ENCODE measurements at regions not wholly inside any gene's neighbourhood (a gene's known extent, or its start where the extent isn't known, plus 50 kb on each side); places are given as distances from the start of the nearest gene placed in this dataset.

- no peak for TF ChIP-seq REST (IDR thresholded peaks at IDR 0.05; ENCODE audit: insufficient replicate concordance, low read depth)
- TF ChIP-seq CTCF (IDR thresholded peaks at IDR 0.05; ENCODE audit: insufficient read depth, low read length): no peak
- no peak for TF ChIP-seq SPI1 (IDR thresholded peaks at IDR 0.05; ENCODE audit: borderline replicate concordance, low read depth)
- no peak for TF ChIP-seq GABPA (IDR thresholded peaks at IDR 0.05; ENCODE audit: low read depth)
- TF ChIP-seq POLR2AphosphoS5 (IDR thresholded peaks at IDR 0.05; ENCODE audit: low read depth): no peak
Observed at GRCh38 chr1:81597720-81598426, 202.9 kb upstream of the ADGRL2 start.

GRCh38 chr1:81596341-81596740, 204.4 kb upstream of the ADGRL2 start:
- TF ChIP-seq SPI1 (IDR thresholded peaks at IDR 0.05; ENCODE audit: borderline replicate concordance, low read depth) (no peak), POLR2AphosphoS5 (IDR thresholded peaks at IDR 0.05; ENCODE audit: low read depth) (no peak), REST (IDR thresholded peaks at IDR 0.05; ENCODE audit: insufficient replicate concordance, low read depth) (no peak), CTCF (IDR thresholded peaks at IDR 0.05; ENCODE audit: insufficient read depth, low read length) (no peak), GABPA (IDR thresholded peaks at IDR 0.05; ENCODE audit: low read depth) (no peak)
- no peak for DNase-seq (ENCODE audit: low read depth in 1 of 2, low spot score in 1 of 2)
- Histone ChIP-seq H3K27me3 (ENCODE audit: insufficient read depth, poor library complexity, severe bottlenecking) (no peaks in the 10 kb centered on the region), H3K27ac (replicated peaks) (no peak overlapping the region), H3K4me3 (replicated peaks; ENCODE audit: insufficient read depth, low read length) (no peak overlapping the region)

More at GRCh38 chr1:81597720-81598426, 202.9 kb upstream of the ADGRL2 start:
- DNase-seq (ENCODE audit: low read depth in 1 of 2, low spot score in 1 of 2): no peak
- Histone ChIP-seq H3K27ac (replicated peaks) (no peak overlapping the region), H3K4me3 (replicated peaks; ENCODE audit: insufficient read depth, low read length) (no peak overlapping the region), H3K27me3 (ENCODE audit: insufficient read depth, poor library complexity, severe bottlenecking) (no peaks in the 10 kb centered on the region)

- H3K27ac ChIP-seq (replicated peaks): no peak overlapping the region
- no peak overlapping the region for H3K4me3 ChIP-seq (replicated peaks; ENCODE audit: insufficient read depth, low read length)
- no peak for DNase-seq (ENCODE audit: low read depth in 1 of 2, low spot score in 1 of 2)
- TF ChIP-seq GABPA (IDR thresholded peaks at IDR 0.05; ENCODE audit: low read depth) (no peak), POLR2AphosphoS5 (IDR thresholded peaks at IDR 0.05; ENCODE audit: low read depth) (no peak), REST (IDR thresholded peaks at IDR 0.05; ENCODE audit: insufficient replicate concordance, low read depth) (no peak), CTCF (IDR thresholded peaks at IDR 0.05; ENCODE audit: insufficient read depth, low read length) (no peak), SPI1 (IDR thresholded peaks at IDR 0.05; ENCODE audit: borderline replicate concordance, low read depth) (no peak)
- H3K27me3 ChIP-seq (ENCODE audit: insufficient read depth, poor library complexity, severe bottlenecking): no peaks in the 10 kb centered on the region
Observed at GRCh38 chr1:81594206-81594605, 206.5 kb upstream of the ADGRL2 start.
